Gastroesophageal sphincter (tissue), 4 donors: ENCODE measurements at regions not wholly inside any gene's neighbourhood (a gene's known extent, or its start where the extent isn't known, plus 50 kb on each side); places are given as distances from the start of the nearest gene placed in this dataset.
A peak's percentile ranks its signal among the peaks of the same experiment; 100 is the strongest.

Experiments used
- ATAC-seq: fragments of 150-250 bp; one replicate; pipeline ENCODE4 v1.9.1; 2016; ENCODE audit warnings: mild to moderate bottlenecking, moderate library complexity
- H3K27ac ChIP-seq, 4 donors: fragments of 200-600 bp; sonication (generic) in 3 of 4; 1 replicate in 3 of 4; 2 replicates in 1 of 4; pipeline ENCODE4 v1.5.1; 2016 to 2019
- H3K27me3 ChIP-seq: fragments of 200-600 bp; sonication (generic); one replicate; pipeline ENCODE4 v1.5.1; 2019
- H3K36me3 ChIP-seq, 2 donors: fragments of 200-600 bp; sonication (generic); one replicate each; pipeline ENCODE4 v1.5.1; 2019; ENCODE audit warnings: control low read depth in 1 of 2
- H3K4me1 ChIP-seq, 3 donors: fragments of 200-600 bp; sonication (generic); 1 replicate in 2 of 3; 2 replicates in 1 of 3; pipeline ENCODE4 v1.5.1; 2016 to 2019; ENCODE audit warnings: control low read depth in 2 of 3
- H3K4me3 ChIP-seq, 2 donors: fragments of 200-600 bp; sonication (generic); one replicate each; pipeline ENCODE4 v1.5.1; 2019; ENCODE audit warnings: mild to moderate bottlenecking in 1 of 2, moderate library complexity in 1 of 2
- H3K9me3 ChIP-seq, 3 donors: fragments of 200-600 bp; sonication (generic); one replicate each; pipeline ENCODE4 v1.5.1; 2017 to 2019; ENCODE audit warnings: control low read depth in 2 of 3
- EP300 ChIP-seq: sonication (generic); formaldehyde crosslinking; IDR thresholded peaks from one replicate; pipeline ENCODE4 v1.6.1; 2017; ENCODE audit warnings: antibody characterized with exemption, mild to moderate bottlenecking
- POLR2A ChIP-seq, 2 donors: fragments of 450-650 bp; IDR thresholded peaks; one replicate each; pipeline ENCODE4 v1.6.1; 2017; ENCODE audit warnings: antibody characterized with exemption in 2 of 2, mild to moderate bottlenecking in 2 of 2, moderate library complexity in 1 of 2
- POLR2AphosphoS5 ChIP-seq: sonication (generic); formaldehyde crosslinking; IDR thresholded peaks from one replicate; pipeline ENCODE4 v1.6.1; 2017; ENCODE audit warnings: antibody characterized with exemption
- WGBS, 2 donors: methylation state at CpG; one replicate each; pipeline ENCODE4 v1.1.5; 2018; ENCODE audit warnings: low coverage in 1 of 2; 5-methylcytosine and 5-hydroxymethylcytosine counted together
- TF ChIP-seq, protein P1 (sequence below), 4 experiments: fragments of 200-600 bp in 2 of 4; fragments of 450-650 bp in 2 of 4; sonication (generic) in 1 of 4; IDR thresholded peaks; one replicate each; pipeline ENCODE4 v1.5.1; 2017 to 2019; ENCODE audit warnings: antibody characterized with exemption in 4 of 4, mild to moderate bottlenecking in 2 of 4, moderate library complexity in 2 of 4

DNA sequence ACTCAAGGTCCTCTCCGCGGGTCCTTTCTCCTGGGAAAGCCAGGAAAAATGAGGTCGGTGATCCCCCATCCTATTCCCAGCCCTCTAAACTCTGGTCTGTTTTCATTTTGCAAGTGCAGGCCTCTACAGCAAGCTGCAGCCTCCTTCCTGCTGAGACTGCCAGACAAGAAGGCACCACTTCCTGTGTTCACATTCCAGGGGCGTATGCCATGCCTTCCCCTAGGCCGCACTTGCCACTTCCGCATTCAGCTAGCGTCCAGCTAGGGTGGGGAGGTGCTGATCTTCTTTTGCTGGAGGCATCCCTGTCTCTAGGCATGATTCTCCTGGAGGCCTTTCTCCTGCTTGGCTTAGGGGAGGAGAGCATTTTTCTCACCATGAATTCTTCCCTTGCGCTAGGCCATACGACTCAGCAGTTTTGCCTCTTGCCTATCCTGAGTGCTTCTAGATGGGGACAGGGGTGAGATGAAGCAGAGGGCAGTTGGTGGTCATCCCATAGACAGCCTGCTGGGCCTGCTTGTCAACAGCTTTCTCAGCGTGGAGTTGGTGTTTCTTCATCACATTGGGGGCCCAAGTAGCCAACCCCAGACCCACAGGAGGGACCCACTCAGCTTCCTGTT lies 328.9 kb downstream of the RPS24 start:
- 65 to 86% methylated on average over 4 of the region's 10 CpGs for WGBS, 2 donors
- peak; percentile 38 for ATAC-seq
- peaks cover 0 to 37% (median 0%) of the 10 kb centered on the region in 3 donors for H3K4me1 ChIP-seq

GRCh38 chr10:78363190-78363589 lies 329.5 kb downstream of the RPS24 start:
- H3K27me3 ChIP-seq: no peaks in the 10 kb centered on the region
- H3K4me1 ChIP-seq: peaks cover 0 to 43% (median 0%) of the 10 kb centered on the region in 3 donors
- TF ChIP-seq POLR2A (IDR thresholded peaks at IDR 0.05): no peak
- TF ChIP-seq, protein P1, sequence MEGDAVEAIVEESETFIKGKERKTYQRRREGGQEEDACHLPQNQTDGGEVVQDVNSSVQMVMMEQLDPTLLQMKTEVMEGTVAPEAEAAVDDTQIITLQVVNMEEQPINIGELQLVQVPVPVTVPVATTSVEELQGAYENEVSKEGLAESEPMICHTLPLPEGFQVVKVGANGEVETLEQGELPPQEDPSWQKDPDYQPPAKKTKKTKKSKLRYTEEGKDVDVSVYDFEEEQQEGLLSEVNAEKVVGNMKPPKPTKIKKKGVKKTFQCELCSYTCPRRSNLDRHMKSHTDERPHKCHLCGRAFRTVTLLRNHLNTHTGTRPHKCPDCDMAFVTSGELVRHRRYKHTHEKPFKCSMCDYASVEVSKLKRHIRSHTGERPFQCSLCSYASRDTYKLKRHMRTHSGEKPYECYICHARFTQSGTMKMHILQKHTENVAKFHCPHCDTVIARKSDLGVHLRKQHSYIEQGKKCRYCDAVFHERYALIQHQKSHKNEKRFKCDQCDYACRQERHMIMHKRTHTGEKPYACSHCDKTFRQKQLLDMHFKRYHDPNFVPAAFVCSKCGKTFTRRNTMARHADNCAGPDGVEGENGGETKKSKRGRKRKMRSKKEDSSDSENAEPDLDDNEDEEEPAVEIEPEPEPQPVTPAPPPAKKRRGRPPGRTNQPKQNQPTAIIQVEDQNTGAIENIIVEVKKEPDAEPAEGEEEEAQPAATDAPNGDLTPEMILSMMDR (IDR thresholded peaks at IDR 0.05): no peak
- no peak for TF ChIP-seq EP300
- TF ChIP-seq POLR2AphosphoS5: no peak
- no peak for ATAC-seq
- 100% methylated on average over 1 to 3 of the region's 4 CpGs for WGBS, 2 donors
- no peak overlapping the region for H3K27ac ChIP-seq
- no peak overlapping the region for H3K4me3 ChIP-seq
- H3K36me3 ChIP-seq: no peaks in the 10 kb centered on the region
- no peaks in the 10 kb centered on the region for H3K9me3 ChIP-seq

More for the DNA sequence above, 328.9 kb downstream of the RPS24 start:
- H3K9me3 ChIP-seq: no peaks in the 10 kb centered on the region
- no peak overlapping the region for H3K27ac ChIP-seq
- no peaks in the 10 kb centered on the region for H3K36me3 ChIP-seq
- H3K4me3 ChIP-seq: no peak overlapping the region
- TF ChIP-seq POLR2A (IDR thresholded peaks at IDR 0.05) (no peak), POLR2AphosphoS5 (no peak), EP300 (no peak)
- TF ChIP-seq, protein P1 (IDR thresholded peaks at IDR 0.05): no peak
- no peaks in the 10 kb centered on the region for H3K27me3 ChIP-seq

DNA sequence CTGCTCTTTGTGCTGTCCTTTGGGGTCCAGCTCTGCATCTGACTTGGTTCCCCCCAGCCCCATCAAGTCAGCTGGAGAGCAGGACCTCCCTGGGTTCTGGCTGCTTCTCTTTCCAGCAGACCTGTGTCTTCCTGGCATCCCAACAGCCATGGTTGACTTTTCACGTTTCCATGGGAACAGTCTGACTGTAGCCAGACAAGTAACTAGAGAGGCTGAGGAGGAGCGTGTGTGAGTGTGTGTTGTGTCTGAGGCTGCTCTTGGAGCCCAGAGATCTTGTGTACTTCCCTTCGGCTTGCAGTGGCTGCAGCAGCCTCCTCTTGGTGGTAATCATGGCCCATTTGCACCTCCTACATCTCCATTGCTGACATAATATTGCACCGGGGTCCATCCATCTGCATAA lies 332.0 kb downstream of the RPS24 start:
- Histone ChIP-seq H3K9me3 (no peaks in the 10 kb centered on the region), H3K27ac (no peak overlapping the region), H3K4me3 (no peak overlapping the region), H3K36me3 (no peaks in the 10 kb centered on the region), H3K27me3 (no peaks in the 10 kb centered on the region), H3K4me1 (peaks cover 0 to 27% (median 0%) of the 10 kb centered on the region in 3 donors)
- TF ChIP-seq POLR2A (IDR thresholded peaks at IDR 0.05) (no peak), POLR2AphosphoS5 (no peak), EP300 (no peak)
- TF ChIP-seq, protein P1 (IDR thresholded peaks at IDR 0.05): no peak
- WGBS, 2 donors: no CpG with 5 or more reads among the region's 4 CpGs
- no peak for ATAC-seq

DNA sequence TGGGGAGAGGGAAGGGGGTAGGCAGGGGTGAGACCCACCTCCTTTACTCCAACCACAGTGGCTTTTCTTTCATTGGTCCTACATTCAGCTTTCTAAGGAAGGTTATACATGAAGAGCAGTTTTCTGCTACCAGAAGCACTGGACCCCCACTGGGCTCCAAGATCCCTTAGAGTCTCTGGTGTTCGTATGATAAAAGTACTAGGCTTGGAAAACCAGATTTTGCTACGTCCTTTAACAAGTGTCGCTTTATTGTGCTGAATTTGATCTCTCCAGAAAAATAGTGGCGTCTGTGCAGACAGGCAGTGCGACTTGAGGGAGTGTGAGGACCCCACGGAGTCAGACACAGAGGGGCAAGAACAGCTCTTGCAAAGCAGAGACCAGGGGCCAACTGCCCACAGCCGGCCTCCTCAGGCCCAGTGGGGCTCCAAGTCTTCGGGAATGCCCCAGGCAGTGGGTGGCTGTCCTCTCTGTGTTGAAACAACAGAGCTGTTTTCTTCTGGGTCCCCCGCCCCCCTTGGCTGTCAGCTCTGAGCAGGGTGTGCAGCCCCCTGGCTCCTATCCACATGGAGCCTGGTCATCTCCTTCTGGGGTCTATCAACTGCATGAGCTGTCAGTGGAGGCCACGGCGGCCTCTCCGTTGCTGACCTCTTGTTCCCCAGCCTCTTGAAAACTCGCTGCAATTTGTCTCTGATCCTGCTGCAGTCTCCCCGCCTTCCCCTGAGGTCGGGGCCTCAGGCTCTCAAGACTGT lies 333.2 kb downstream of the RPS24 start:
- H3K9me3 ChIP-seq: no peaks in the 10 kb centered on the region
- no peak for ATAC-seq
- no peak overlapping the region for H3K4me3 ChIP-seq
- H3K27ac ChIP-seq: no peak overlapping the region
- H3K27me3 ChIP-seq: no peaks in the 10 kb centered on the region
- TF ChIP-seq, protein P1 (IDR thresholded peaks at IDR 0.05): no peak
- no peak for TF ChIP-seq POLR2AphosphoS5
- no peak for TF ChIP-seq POLR2A (IDR thresholded peaks at IDR 0.05)
- no peak for TF ChIP-seq EP300
- H3K36me3 ChIP-seq: no peaks in the 10 kb centered on the region
- WGBS, 2 donors: 73 to 87% methylated on average over 4 of the region's 15 CpGs
- H3K4me1 ChIP-seq: peaks cover 0 to 34% (median 0%) of the 10 kb centered on the region in 3 donors

- Histone ChIP-seq H3K27me3 (no peaks in the 10 kb centered on the region), H3K9me3 (no peaks in the 10 kb centered on the region), H3K4me1 (peaks cover 0 to 34% (median 0%) of the 10 kb centered on the region in 3 donors), H3K36me3 (no peaks in the 10 kb centered on the region), H3K27ac (no peak overlapping the region), H3K4me3 (no peak overlapping the region)
- TF ChIP-seq EP300: no peak
- TF ChIP-seq, protein P1 (IDR thresholded peaks at IDR 0.05): no peak
- no peak for TF ChIP-seq POLR2AphosphoS5
- no peak for TF ChIP-seq POLR2A (IDR thresholded peaks at IDR 0.05)
- 33% methylated on average over 1 of the region's 2 CpGs; no CpG with 5 or more reads in 1 of the 2 donors for WGBS, 2 donors
- ATAC-seq: no peak
Observed at GRCh38 chr10:78367751-78368150, 334.1 kb downstream of the RPS24 start.
